Coronary artery (tissue), 2 donors: ENCODE measurements at regions not wholly inside any gene's neighbourhood (a gene's known extent, or its start where the extent isn't known, plus 50 kb on each side); places are given as distances from the start of the nearest gene placed in this dataset.

ENCODE experiments used
- DNase-seq: peaks from one replicate; pipeline ENCODE4 v3.0.0-alpha.2; 2017; ENCODE audit warnings: low spot score
- H3K27ac ChIP-seq, 2 donors: fragments of 200-600 bp; sonication (generic); one replicate each; pipeline ENCODE4 v1.5.1; 2016 to 2019
- H3K4me3 ChIP-seq: fragments of 200-600 bp; sonication (generic); 2 replicates; pipeline ENCODE4 v1.5.1; 2016; ENCODE audit warnings: mild to moderate bottlenecking, moderate library complexity
- TF ChIP-seq, protein P1 (sequence below): fragments of 200-600 bp; sonication (generic); IDR thresholded peaks from one replicate; pipeline ENCODE4 v1.5.1; 2019; ENCODE audit warnings: antibody characterized with exemption

DNA sequence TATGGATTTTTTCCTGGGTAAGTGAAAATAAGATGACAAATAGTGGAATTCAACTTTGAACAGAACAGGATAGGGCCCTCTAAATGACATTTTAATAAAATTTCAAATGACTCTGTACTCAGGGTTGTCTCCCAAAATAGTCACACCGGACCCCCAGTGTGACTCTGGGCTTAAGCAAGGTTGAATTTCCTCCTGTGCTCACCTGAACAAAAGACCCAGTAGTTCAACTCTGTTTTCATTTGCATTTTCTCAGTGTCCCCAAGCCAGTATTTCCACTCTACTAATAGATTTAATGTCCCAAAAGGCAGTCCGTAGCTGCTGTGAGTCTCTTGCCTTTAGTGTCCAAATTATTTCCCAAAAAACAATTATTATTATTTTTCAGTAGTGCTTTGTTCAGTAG is 296.6 kb downstream of the PLOD2 start:
- H3K27ac ChIP-seq: no peak overlapping the region
- H3K4me3 ChIP-seq: no peak overlapping the region
- no peak for DNase-seq
- TF ChIP-seq, protein P1, sequence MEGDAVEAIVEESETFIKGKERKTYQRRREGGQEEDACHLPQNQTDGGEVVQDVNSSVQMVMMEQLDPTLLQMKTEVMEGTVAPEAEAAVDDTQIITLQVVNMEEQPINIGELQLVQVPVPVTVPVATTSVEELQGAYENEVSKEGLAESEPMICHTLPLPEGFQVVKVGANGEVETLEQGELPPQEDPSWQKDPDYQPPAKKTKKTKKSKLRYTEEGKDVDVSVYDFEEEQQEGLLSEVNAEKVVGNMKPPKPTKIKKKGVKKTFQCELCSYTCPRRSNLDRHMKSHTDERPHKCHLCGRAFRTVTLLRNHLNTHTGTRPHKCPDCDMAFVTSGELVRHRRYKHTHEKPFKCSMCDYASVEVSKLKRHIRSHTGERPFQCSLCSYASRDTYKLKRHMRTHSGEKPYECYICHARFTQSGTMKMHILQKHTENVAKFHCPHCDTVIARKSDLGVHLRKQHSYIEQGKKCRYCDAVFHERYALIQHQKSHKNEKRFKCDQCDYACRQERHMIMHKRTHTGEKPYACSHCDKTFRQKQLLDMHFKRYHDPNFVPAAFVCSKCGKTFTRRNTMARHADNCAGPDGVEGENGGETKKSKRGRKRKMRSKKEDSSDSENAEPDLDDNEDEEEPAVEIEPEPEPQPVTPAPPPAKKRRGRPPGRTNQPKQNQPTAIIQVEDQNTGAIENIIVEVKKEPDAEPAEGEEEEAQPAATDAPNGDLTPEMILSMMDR: no peak

GRCh38 chr3:145865399-145866018 is 295.5 kb downstream of the PLOD2 start:
- TF ChIP-seq, protein P1: no peak
- no peak overlapping the region for H3K4me3 ChIP-seq
- no peak overlapping the region for H3K27ac ChIP-seq
- DNase-seq: no peak

DNA sequence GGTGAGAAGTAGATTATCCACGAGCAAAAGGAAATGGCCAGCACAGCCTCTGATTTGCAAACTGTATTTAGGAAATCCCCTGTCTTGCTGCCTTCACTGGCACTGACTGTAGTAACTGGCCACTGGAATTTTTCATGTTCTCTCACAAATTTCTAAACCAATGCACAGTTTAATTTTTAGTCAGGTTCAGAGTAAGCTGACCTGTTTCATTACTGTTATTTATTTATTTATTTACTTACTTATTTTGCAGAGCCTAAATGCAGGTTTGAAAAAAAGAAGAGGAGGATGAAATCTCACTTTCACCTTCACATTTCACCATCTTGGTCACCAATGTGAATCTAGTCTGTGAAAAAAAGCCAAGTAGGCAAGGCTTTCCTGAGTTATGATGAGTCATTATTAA is 291.0 kb downstream of the PLOD2 start:
- no peak overlapping the region for H3K27ac ChIP-seq
- TF ChIP-seq, protein P1: no peak
- no peak overlapping the region for H3K4me3 ChIP-seq
- no peak for DNase-seq

GRCh38 chr3:145882436-145882835 is 278.5 kb downstream of the PLOD2 start:
- no peak for DNase-seq
- Histone ChIP-seq H3K4me3 (no peak overlapping the region), H3K27ac (no peak overlapping the region)
- TF ChIP-seq, protein P1: no peak

DNA sequence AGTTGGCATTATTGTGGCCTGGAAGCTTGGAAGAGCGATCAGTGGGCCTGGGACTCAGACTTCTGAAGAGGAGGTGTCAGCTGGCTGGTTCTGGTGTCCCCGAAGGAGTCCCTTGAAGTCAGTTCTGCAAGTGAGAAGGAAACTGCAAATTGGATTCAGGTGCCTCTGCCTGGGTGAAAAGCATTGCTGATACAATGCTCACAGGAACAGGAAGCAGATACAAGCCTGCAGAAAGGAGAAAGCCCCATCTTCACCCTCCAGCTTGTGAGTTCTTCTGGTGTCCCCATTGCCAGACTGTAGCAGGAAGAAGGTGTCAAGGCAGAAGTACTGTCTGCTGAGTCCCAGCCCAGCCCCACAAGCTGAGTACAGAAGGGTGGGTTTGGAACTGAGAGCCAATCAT is 271.3 kb downstream of the PLOD2 start:
- H3K4me3 ChIP-seq: no peak overlapping the region
- no peak overlapping the region for H3K27ac ChIP-seq
- TF ChIP-seq, protein P1: no peak
- DNase-seq: no peak

- TF ChIP-seq, protein P1: no peak
- no peak overlapping the region for H3K4me3 ChIP-seq
- H3K27ac ChIP-seq: no peak overlapping the region
- DNase-seq: no peak
Measured at GRCh38 chr3:145892869-145893268, 268.1 kb downstream of the PLOD2 start.

GRCh38 chr3:145893331-145893730 is 267.7 kb downstream of the PLOD2 start:
- no peak for DNase-seq
- Histone ChIP-seq H3K4me3 (no peak overlapping the region), H3K27ac (no peak overlapping the region)
- TF ChIP-seq, protein P1: no peak
